ENCODE measurements at regions not wholly inside any gene's neighbourhood (a gene's known extent, or its start where the extent isn't known, plus 50 kb on each side); places are given as distances from the start of the nearest gene placed in this dataset.

DNA sequence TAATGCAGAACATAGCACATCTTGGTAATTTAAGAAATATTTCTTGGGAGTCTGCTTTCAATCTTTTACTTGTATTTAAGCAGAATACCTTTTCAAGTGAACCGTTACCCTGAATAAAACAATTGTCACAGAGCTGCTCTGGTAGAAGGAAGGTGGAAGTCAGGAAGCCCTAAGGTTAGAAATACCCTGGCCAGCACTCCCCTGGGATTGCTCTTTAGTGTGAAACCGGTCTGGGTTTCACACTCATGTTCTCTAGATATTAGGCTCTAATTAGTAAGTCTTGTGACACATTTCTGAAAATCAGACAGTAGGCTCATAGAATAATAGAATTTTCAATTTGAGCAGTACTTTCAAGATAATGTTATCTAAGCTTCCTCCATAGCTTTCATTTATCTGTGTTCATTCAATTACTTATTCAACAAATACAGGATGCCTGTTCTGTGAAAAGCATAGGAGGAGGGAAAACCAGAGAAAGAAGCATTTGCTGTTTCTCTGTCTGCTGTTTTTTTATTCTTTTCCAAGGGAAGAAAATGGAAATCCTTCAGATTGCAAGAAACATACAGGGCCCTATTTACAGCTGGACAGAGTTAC, 825.5 kb downstream of the TLR4 start (continued):
- TF ChIP-seq, protein P1, sequence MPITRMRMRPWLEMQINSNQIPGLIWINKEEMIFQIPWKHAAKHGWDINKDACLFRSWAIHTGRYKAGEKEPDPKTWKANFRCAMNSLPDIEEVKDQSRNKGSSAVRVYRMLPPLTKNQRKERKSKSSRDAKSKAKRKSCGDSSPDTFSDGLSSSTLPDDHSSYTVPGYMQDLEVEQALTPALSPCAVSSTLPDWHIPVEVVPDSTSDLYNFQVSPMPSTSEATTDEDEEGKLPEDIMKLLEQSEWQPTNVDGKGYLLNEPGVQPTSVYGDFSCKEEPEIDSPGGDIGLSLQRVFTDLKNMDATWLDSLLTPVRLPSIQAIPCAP (CRISPR knock-in tag; IDR thresholded peaks at IDR 0.05) = no peak

DNA sequence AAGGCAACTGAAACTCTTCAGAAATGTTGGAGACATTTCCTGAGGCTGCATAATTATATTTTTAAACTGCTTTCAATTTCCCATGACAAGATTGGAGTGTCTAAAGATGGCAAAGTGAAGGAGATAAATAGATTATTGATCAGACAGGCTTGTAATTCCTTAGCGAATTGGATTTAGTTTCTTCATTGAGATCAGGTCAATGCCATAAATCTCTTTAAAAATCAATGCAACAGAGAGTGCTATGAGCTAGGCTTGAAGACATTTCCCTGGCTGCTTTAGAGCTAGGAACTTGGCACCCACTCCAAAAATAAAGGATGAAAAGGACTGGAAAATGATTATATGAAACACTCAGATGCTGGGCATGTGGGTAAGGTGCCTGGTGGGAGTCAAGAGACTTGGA, 828.4 kb downstream of the TLR4 start:
- no peak for DNase-seq (ENCODE audit: low spot score)
- Mint-ChIP-seq H3K36me3 (no peaks in the 10 kb centered on the region), H3K4me3 (no peak overlapping the region), H3K27me3 (ENCODE audit: low read depth) (no peaks in the 10 kb centered on the region), H3K9me3 (no peaks in the 10 kb centered on the region), H3K4me1 (peaks cover 4% of the 10 kb centered on the region; the same call in 1 of the 2 replicates), H3K27ac (no peak overlapping the region)
- TF ChIP-seq GABPB1 (CRISPR knock-in tag; IDR thresholded peaks at IDR 0.05) (no peak), SMAD4 (CRISPR knock-in tag; IDR thresholded peaks at IDR 0.05) (no peak), ZNF263 (CRISPR knock-in tag; IDR thresholded peaks at IDR 0.05; ENCODE audit: low read depth) (no peak)
- ATAC-seq = no peak
- POLR2A ChIA-PET = no interaction called here
- CTCF ChIA-PET = no interaction called here

DNA sequence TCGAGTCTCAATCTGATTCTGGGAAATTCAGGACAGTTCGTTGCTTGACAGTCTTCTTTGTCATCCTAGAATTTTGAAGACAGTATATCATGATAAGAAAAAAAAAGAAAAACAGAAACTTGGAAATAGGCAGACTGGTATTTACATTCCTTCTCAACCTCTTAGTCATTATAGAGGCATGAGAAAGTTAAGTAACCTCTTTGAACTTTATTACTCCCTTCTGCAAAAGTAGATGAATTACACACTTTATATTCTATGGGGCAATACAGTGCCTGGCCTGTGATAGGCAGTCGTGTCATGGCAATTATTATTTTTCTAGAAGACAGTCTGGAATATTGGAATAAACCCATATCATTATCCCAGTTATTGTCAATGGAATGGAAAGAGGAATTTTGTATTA, 828.9 kb downstream of the TLR4 start:
- no peak for ATAC-seq
- DNase-seq (ENCODE audit: low spot score) = no peak
- ChIA-PET CTCF (no interaction called here), POLR2A (no interaction called here)
- no peaks in the 10 kb centered on the region for H3K36me3 Mint-ChIP-seq
- no peaks in the 10 kb centered on the region for H3K27me3 Mint-ChIP-seq (ENCODE audit: low read depth)
- no peak overlapping the region for H3K4me3 Mint-ChIP-seq
- H3K4me1 Mint-ChIP-seq = peaks cover 4% of the 10 kb centered on the region; the same call in 1 of the 2 replicates
- no peaks in the 10 kb centered on the region for H3K9me3 Mint-ChIP-seq
- no peak overlapping the region for H3K27ac Mint-ChIP-seq
- TF ChIP-seq, protein P2, sequence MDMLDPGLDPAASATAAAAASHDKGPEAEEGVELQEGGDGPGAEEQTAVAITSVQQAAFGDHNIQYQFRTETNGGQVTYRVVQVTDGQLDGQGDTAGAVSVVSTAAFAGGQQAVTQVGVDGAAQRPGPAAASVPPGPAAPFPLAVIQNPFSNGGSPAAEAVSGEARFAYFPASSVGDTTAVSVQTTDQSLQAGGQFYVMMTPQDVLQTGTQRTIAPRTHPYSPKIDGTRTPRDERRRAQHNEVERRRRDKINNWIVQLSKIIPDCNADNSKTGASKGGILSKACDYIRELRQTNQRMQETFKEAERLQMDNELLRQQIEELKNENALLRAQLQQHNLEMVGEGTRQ (CRISPR knock-in tag; IDR thresholded peaks at IDR 0.05) = no peak
- TF ChIP-seq, protein P3, sequence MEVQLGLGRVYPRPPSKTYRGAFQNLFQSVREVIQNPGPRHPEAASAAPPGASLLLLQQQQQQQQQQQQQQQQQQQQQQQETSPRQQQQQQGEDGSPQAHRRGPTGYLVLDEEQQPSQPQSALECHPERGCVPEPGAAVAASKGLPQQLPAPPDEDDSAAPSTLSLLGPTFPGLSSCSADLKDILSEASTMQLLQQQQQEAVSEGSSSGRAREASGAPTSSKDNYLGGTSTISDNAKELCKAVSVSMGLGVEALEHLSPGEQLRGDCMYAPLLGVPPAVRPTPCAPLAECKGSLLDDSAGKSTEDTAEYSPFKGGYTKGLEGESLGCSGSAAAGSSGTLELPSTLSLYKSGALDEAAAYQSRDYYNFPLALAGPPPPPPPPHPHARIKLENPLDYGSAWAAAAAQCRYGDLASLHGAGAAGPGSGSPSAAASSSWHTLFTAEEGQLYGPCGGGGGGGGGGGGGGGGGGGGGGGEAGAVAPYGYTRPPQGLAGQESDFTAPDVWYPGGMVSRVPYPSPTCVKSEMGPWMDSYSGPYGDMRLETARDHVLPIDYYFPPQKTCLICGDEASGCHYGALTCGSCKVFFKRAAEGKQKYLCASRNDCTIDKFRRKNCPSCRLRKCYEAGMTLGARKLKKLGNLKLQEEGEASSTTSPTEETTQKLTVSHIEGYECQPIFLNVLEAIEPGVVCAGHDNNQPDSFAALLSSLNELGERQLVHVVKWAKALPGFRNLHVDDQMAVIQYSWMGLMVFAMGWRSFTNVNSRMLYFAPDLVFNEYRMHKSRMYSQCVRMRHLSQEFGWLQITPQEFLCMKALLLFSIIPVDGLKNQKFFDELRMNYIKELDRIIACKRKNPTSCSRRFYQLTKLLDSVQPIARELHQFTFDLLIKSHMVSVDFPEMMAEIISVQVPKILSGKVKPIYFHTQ (CRISPR knock-in tag; IDR thresholded peaks at IDR 0.05) = no peak
- TF ChIP-seq, protein P4, sequence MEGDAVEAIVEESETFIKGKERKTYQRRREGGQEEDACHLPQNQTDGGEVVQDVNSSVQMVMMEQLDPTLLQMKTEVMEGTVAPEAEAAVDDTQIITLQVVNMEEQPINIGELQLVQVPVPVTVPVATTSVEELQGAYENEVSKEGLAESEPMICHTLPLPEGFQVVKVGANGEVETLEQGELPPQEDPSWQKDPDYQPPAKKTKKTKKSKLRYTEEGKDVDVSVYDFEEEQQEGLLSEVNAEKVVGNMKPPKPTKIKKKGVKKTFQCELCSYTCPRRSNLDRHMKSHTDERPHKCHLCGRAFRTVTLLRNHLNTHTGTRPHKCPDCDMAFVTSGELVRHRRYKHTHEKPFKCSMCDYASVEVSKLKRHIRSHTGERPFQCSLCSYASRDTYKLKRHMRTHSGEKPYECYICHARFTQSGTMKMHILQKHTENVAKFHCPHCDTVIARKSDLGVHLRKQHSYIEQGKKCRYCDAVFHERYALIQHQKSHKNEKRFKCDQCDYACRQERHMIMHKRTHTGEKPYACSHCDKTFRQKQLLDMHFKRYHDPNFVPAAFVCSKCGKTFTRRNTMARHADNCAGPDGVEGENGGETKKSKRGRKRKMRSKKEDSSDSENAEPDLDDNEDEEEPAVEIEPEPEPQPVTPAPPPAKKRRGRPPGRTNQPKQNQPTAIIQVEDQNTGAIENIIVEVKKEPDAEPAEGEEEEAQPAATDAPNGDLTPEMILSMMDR (IDR thresholded peaks at IDR 0.05) = no peak
- TF ChIP-seq ZNF423 (CRISPR knock-in tag; IDR thresholded peaks at IDR 0.05) (no peak), SOX15 (CRISPR knock-in tag; IDR thresholded peaks at IDR 0.05) (no peak), ZNF396 (CRISPR knock-in tag; IDR thresholded peaks at IDR 0.05; ENCODE audit: borderline replicate concordance) (no peak)
- TF ChIP-seq, protein P5, sequence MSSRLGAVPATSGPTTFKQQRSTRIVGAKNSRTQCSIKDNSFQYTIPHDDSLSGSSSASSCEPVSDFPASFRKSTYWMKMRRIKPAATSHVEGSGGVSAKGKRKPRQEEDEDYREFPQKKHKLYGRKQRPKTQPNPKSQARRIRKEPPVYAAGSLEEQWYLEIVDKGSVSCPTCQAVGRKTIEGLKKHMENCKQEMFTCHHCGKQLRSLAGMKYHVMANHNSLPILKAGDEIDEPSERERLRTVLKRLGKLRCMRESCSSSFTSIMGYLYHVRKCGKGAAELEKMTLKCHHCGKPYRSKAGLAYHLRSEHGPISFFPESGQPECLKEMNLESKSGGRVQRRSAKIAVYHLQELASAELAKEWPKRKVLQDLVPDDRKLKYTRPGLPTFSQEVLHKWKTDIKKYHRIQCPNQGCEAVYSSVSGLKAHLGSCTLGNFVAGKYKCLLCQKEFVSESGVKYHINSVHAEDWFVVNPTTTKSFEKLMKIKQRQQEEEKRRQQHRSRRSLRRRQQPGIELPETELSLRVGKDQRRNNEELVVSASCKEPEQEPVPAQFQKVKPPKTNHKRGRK (CRISPR knock-in tag; IDR thresholded peaks at IDR 0.05; ENCODE audit: borderline replicate concordance) = no peak
- TF ChIP-seq, protein P6, sequence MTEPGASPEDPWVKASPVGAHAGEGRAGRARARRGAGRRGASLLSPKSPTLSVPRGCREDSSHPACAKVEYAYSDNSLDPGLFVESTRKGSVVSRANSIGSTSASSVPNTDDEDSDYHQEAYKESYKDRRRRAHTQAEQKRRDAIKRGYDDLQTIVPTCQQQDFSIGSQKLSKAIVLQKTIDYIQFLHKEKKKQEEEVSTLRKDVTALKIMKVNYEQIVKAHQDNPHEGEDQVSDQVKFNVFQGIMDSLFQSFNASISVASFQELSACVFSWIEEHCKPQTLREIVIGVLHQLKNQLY (CRISPR knock-in tag; IDR thresholded peaks at IDR 0.05) = no peak

All from WTC11 (cell line).